NT2/D1 (cell line): ENCODE measurements at regions not wholly inside any gene's neighbourhood (a gene's known extent, or its start where the extent isn't known, plus 50 kb on each side); places are given as distances from the start of the nearest gene placed in this dataset.

Experiments
- YY1 ChIP-seq: IDR thresholded peaks from 2 replicates; pipeline ENCODE4 v1.6.1; 2011; ENCODE audit not compliant: insufficient read length, insufficient read depth
- ZNF274 ChIP-seq: IDR thresholded peaks from 2 replicates; pipeline ENCODE4 v1.6.1; 2011; ENCODE audit warnings: mild to moderate bottlenecking, low read depth, low read length

- no peak for TF ChIP-seq ZNF274
- no peak for TF ChIP-seq YY1
Measured at GRCh38 chr22:36079041-36079440, 50.4 kb upstream of the RBFOX2 start.
